GM18867 (cell line): ENCODE measurements at regions not wholly inside any gene's neighbourhood (a gene's known extent, or its start where the extent isn't known, plus 50 kb on each side); places are given as distances from the start of the nearest gene placed in this dataset.
"Not testable (repeated sequence)": the region's sequence is repeated elsewhere in the genome, so short reads cannot be mapped to it uniquely, and the experiment has no call there.

ENCODE experiments used
- ATAC-seq: cut with Tn5 transposase; IDR thresholded peaks from one replicate; pipeline ENCODE4 v1.9.1; 2021; ENCODE audit warnings: mild to moderate bottlenecking, moderate library complexity; ENCODE audit not compliant: unreplicated experiment

DNA sequence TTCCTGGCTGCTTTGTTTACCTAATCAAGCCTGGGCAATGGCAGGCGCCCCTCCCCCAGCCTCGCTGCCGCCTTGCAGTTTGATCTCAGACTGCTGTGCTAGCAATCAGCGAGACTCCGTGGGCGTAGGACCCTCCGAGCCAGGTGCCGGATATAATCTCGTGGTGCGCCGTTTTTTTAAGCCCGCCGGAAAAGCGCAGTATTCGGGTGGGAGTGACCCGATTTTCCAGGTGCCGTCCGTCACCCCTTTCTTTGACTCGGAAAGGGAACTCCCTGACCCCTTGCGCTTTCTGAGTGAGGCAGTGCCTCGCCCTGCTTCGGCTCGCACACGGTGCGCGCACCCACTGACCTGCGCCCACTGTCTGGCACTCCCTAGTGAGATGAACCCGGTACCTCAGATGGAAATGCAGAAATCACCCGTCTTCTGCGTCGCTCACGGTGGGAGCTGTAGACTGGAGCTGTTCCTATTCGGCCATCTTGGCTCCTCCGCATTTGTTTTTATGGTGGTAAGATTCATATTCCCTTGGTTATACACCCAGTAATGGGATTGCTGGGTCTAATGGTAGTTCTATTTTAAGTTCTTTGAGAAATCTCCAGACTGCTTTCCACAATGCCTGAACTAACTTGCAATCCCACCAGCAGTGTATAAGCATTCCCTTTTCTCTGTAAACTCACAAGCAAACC, 652.1 kb upstream of the LRFN5 start:
- not testable (repeated sequence) for ATAC-seq

DNA sequence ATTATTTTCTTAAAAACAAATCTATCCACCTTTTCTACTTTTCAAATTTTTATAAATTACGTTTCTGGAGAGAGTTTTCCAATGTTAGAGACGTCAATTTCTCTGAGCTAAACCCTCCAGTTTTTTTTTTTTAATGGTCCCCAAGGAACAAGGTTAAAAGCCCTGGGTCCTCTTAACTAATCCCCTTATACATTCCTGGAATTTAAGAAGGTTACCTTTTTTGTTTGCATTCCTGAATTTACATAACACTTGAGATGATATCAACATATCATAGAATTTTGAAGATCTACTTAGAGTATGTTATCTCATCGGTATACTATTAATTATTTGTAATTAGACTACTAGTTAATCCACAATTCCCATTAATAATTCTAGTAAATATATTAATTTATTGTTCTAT, 662.2 kb upstream of the LRFN5 start:
- no peak for ATAC-seq

DNA sequence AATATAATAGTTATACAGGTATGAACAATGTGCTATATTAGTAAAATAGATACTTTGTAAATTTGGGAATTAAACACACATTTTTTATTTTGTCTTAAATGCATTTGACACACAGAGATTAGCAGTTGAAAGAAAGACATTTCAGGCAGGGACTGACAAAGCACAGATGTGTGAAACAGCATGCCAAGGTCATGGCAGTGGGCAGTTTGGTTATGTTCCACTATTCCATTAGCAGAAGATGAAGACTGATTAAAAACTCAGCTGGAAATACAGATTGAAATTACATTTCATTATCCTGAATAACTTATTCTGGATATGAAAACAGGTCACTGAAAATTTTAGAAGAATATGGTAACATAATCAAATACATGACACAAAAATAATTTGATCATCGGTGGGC, 669.8 kb upstream of the LRFN5 start:
- no peak for ATAC-seq

DNA sequence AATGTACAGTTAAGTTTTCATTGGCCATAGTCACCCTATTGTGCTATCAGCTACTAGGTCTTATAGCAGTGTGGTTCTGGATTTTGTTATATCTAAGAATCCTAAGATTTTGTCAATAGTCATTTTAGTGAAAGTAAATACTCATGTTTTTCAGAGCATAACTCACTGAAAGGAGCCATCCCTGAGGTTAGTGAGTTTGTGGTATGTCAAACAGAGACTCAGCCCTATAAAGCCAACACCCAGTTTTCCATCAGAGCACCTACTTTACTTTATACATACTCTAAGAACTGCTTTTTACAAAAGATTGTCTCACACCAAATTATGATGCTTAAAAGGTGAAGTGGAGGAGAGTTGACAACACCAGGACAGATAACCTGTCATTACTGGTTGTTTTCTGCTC, 686.3 kb upstream of the LRFN5 start:
- no peak for ATAC-seq

DNA sequence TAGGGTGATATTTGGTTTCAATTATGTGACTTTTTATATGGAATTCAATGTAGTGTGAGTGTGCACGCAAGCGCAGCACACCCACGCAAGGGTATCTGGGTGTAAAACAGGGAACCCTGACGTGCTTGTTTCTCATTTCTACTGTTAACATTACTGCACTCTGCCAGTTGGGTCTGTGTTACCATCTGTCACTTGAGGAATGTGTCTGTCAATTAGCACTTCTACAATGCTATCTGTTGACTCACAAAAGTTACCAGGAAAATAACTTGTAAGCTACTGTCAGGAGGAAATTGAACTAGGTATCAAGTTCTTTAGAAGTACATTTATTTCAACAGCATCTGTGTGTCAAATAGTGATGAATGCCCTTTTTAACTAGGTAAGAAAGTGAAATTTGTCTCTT, 695.5 kb upstream of the LRFN5 start:
- ATAC-seq: no peak

DNA sequence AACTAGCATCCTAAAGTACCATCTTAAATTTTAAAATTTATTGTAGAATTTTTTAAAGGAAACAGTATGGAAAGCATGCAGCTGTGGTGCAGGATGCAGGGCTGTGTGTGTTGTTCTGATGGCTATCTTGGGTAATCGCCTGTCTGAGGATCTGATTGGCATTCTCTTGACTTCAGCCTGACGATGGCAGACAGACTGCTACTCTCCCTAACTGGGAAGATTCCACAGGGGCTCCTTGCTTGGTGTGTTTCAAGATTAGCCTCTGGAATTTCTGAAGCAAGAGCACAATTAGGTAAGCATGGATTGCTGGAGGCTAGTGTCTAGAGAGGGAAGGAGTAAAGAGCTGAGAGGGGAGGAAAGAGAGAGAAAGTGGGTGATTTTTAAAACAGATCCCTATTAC, 696.8 kb upstream of the LRFN5 start:
- no peak for ATAC-seq

DNA sequence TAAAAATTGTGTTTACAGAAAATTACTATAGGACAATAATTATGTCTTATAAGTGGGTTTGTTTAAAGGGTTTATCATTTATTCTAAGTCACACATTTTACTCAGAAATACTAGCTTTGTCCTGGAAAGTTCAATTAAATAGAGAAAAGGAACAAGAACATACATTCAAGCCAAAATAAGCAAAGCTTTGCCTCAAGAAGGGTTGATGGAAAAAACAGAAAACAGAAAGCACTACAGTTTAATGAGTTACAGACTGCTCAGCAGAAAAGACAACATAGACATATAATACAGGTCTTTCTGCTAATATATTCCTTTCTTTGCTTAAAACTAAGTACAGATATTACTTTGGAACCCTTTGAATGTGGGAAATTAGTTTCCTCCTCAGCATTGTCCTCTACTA, 703.0 kb upstream of the LRFN5 start:
- ATAC-seq: no peak

DNA sequence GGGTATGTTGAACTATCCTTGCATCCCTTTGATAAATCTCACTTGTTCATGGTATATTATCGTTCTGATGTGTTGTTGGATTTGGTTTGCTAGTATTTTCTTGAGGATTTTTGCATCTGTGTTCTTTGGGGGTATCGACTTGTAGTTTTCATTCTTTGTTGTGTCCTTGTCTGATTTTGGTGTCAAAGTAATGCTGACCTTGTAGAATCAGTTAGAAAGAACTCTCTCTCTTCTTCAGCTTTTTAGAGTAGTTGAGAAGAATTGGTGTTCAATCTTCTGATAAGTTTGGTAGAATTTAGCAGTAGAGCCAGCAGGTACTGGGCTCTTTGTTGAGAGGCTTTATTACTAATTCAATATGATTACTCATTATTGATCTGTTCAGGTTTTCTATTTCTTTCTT, 707.2 kb upstream of the LRFN5 start:
- no peak for ATAC-seq

DNA sequence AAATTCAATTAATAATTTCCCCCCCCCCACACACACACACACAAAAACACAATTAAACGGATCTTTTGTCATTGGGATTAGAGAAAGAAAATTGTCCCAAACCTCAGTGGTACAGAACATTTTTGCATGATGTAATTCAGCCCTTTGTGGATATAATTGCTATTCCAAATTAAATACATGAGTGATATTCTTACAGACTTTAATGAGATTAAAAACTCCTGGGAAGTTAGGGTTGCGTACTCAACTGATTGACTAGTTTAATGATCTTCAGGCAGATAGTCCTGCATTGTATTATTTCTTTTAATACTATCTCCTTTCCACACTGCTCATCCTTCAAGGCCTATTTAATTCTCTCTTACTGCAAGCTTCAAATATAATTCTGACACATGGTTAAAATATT, 711.8 kb upstream of the LRFN5 start:
- ATAC-seq: no peak

DNA sequence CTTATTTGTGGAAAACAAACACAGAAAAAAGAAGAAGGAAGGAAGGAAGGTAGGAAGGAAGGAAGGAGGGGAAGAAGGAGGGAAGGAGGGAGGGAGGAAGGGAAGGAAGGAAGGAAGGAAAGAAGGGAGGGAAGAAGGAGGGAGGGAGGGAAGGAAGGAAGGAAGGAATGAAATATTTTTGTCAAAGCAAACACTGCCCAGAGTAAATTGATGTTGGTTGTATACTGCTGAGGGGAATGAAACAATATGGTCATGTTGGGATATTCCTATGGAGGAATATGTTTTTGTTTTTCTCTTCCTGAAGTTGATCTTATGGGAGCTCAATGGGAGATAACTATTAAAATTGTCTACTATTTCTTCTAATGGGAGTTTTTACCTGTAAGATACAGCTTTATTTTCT, 717.5 kb upstream of the LRFN5 start:
- no peak for ATAC-seq

DNA sequence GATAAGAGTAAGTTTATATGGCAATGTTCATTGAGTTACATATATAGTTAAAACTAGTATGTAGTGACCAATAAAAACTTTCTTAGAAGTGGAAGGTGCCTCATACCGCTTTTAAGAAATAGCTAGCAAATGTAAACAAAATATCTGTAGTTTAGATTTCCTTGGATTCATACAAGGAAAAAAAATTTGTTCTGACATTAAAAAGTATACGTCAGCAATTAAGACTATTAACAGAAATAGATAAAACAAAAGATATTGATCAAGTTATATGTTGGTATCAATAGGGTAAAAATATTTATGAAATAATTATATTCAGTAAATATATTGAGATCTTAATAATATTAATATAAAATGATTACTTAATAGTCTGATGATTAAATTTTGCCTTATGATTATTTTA, 718.8 kb upstream of the LRFN5 start:
- no peak for ATAC-seq

DNA sequence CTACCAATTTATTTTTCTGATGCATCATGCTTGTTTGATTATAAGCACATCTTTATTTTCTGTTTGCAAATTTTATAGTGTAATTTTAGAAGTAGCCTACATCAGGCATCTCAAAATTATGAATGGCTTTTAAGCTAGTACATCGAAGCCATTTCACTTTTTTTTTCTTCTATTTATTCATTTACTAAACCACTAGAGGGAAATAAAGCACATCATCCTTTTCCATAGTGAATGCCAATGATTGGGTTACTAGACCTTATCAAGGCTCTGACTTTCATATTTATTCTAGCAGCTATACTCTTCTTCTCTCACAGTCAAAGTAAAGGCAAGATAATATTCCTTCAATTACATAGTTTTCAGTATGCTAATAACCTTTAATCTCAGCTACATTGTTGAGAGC, 736.4 kb upstream of the LRFN5 start:
- ATAC-seq: no peak

DNA sequence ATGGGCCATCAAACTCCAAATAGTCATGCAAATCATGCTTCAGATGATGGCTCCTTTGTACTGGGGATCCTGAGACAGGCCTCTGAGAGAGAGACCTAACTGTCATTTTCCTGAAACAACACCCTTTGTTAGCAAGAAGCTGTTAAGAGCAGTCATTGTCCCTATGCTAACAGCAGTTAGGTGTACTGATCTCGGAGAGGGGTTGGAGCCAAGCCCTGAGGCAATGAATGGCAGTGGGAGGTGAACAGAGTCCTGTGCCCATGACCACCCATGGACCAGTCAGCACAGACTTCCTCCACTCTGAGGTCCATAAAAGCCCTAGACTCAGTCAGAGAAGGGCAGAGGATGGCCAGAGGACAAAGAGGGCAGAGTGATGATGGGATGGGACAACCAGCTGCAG, 747.6 kb upstream of the LRFN5 start:
- ATAC-seq: no peak

DNA sequence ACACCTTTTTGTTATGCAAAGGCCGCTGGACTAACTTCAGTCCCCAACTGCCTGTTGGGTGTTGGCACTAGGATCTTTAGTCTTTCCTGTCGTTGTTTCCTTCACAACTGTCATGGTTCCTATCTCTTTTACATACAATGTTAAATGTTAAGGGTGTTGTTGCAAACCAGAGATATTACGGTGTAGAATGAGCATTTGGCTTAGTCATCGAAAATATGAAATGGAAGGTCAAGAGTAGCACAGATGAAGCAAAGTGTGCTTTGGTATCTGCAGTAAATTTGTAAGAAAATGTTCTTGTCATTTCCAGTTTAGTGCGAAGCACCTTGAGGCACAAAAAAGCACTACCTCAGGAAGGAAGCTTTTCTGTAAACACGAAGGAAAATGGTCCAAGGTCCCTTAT, 751.3 kb upstream of the LRFN5 start:
- ATAC-seq: no peak

DNA sequence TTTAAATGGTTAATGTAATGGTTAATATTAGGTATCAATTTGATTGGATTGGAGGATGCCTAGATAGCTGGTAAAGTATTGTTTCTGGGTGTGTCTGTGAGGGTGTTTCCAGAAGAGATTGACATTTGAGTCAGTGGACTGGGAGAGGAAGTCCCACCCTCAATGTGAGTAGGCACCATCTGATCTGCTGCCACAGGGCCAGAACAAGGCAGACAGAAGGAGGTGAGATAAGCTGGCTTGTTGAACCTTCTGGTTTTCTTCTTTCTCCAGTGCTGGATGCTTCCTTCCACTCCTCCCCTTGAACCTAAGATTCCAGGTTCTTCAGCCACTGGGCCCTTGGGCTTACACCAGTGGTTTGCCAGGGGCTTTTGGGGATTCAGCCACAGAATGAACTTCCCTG, 756.5 kb upstream of the LRFN5 start:
- ATAC-seq: no peak

DNA sequence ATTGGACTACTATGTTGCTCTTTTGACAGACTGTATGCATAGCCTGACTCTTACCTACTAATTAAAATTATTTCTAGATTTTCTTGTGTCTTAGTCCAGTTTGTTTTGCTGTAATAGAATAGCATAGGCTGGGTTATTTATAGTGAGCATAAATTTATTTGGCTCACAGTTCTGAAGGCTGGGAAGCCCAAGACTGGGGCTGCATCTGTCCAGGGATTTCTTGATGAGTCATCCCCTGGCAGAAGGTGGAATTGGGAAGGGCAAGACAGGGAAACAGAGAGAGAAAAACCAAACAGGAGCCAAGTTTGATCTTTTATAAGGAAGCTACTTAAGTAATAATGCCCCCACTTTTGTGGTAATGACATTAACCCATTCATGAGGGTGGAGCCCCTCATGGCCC, 759.2 kb upstream of the LRFN5 start:
- ATAC-seq: no peak

DNA sequence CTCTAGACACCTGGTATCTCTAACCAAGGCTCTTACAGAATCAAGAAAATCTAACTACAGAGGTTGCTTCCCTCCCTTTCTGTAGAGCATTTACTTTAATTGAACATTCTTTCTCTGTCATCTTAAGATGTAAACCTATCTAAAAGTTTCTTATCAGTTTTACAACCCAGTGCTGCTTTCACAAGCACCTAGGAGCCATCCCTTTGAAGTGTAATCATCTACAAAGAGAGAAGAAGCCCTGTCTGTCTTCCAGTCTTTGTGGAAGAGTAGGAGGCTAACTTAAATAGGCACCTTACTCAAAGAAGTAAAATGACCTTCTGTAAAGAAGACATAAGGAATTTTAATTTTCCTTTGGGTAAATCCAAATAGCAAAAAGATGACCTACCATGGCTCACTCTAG, 763.9 kb upstream of the LRFN5 start:
- ATAC-seq: no peak

DNA sequence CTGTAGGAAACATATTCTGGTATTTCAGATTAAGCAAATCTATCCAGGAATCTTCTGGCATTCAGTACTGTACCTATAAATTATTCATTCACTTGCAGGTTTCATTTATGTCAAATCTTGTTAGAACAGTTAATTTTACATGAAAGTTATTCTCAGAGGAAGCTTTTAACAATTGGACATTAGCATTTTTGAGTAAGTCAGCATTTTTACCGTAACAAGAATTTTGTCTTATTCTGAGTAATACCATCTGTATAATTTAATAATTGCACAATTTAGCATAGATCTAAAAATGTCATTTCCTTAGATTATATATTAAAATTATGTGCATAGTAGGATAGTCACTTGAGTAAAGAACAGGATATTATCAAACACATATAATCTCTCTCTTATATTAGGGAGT, 764.8 kb upstream of the LRFN5 start:
- no peak for ATAC-seq

DNA sequence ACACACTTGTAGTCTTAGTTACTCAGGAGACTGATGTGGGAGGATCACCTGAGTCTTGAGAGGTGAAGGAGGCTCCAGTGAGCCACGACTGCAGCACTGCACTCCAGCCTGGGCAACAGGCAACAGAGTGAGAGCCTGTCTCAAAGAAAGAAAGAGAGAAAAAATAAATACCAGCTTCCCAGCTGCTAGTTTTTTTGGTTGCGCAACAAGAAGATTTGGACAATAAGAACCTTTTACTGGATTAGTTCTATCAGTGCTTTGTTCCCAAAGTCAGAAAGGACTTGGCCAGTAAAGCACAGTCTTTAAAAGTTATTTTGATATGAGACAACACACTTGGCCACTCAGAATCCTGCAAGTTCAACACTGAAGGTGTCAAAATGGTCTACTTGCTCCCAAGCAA, 768.1 kb upstream of the LRFN5 start:
- ATAC-seq: no peak

DNA sequence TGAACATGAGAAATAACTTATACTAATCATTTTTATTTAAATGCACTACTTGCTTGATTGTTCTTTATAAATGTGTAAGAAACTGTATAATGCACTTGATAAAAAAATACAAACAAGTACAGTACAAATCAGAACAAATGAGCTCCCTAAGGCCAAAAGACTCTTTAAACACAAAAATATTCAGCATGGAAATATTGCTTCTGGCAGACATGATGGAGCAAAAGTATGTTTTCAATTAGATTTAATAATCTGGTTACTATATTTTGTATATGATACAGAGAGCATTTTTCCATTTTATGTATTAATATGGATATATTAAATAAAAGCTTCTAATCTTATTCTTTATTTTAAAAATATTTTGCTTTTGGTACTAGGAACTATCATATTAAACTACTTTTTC, 800.2 kb upstream of the LRFN5 start:
- no peak for ATAC-seq

DNA sequence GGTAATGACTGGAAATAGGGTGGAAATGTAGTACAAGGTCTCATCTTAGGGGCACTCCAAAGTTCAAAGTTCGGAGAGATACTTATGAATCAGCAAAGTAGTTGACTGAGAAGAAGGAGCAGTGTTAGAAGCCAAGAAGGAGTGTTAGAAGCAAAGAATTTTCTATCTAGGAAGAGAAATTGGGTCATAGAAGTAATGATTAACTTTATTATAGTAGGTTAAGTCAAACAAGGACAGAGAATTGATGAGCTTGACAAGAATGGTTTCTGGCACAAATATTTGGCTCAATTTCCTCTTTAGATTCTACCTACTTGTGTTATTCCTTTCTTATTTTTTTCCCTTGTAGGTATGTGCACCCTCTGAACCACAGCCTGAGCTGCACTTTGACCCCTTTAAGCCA, 810.5 kb upstream of the LRFN5 start:
- ATAC-seq: no peak

DNA sequence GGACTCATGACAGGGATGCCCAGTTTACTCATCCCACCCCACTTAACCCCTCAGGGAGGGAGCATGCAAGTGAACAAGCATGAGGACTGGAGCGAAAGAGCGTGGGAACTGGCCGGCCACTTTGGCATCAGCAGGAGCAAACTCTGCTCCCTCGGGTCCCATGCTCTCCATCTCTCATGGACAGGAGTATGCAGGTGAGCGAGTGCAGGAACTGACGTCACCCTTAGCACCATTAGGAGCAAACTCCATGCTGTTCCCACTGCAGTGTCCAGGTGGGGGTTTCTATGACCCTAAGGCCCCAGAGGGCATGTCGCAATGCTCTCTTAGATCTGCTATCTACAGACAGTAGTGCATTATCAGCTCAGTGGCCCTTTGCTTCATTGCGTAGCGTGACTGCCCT, 821.8 kb upstream of the LRFN5 start:
- no peak for ATAC-seq

DNA sequence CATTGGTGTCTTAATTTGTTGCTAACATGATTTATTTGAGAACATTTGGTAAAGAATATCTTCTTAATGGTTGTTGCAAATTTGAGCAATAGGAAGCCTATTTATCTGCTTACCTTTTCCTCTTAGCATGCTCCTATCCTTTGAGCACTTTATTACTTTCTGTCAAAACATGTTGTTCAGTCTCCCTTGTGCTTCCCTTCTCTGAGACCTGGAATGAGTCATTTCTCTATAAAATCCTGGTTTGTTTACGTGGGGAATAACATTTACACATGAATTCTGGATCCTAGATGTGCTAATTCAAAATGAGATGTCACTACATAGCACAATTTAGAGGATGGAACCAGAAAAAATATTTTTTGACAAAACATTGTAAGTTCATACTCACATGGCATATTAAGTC, 844.0 kb upstream of the LRFN5 start:
- ATAC-seq: no peak

DNA sequence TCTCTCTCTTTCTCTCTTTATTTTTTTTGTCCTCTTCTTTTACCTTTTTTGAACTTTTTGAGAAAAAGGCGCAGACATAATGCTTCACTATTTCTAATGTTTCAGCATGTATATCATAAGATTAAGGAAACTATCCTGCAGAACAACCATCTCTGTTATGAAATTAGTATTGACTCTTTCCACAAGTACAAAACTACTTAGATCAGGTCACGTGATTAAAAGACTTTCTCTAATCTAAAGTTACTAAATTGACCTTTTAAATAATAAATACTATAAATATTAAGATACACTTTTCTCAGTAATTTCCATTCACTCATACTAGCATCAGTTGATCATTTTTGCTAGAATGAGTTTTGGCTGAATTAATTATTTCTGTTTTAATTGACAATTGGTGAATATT, 844.5 kb upstream of the LRFN5 start:
- no peak for ATAC-seq
